SU-DHL-6 (cell line): ENCODE measurements at regions not wholly inside any gene's neighbourhood (a gene's known extent, or its start where the extent isn't known, plus 50 kb on each side); places are given as distances from the start of the nearest gene placed in this dataset.
"Not testable (repeated sequence)": the region's sequence is repeated elsewhere in the genome, so short reads cannot be mapped to it uniquely, and the experiment has no call there.

Experiments
- EZH2phosphoT487 ChIP-seq: fragments of 200-600 bp; sonication (generic), shearing (Covaris generic); conservative IDR thresholded peaks from 2 replicates; pipeline ENCODE4 v1.6.1; 2018; ENCODE audit warnings: mild to moderate bottlenecking, antibody characterized with exemption, low read length, moderate library complexity, mixed read lengths
- TF ChIP-seq, protein P1 (sequence below): fragments of 200-600 bp; sonication (generic); IDR thresholded peaks from one replicate; pipeline ENCODE4 v1.5.1; 2017; ENCODE audit warnings: antibody characterized with exemption, mild to moderate bottlenecking, low read length, moderate library complexity; ENCODE audit not compliant: insufficient read depth, poor library complexity, severe bottlenecking

DNA sequence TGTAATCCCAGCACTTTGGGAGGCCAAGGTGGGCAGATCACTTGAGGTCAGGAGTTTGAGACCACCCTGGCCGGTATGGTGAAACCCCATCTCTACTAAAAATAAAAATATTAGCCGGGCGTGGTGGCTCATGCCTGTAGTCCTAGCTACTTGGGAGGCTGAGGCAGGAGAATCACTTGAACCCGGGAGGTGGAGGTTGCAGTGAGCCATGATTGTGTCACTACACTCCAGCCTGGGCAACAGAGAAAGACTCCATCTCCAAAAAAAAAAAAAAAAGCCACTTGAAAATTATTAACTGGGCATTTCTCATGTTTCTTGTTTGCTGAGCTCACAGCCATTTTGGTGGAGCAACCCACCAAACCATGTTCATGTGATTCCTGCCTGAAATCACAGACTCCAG, 131.1 kb upstream of the LPP start:
- not testable (repeated sequence) for TF ChIP-seq EZH2phosphoT487
- TF ChIP-seq, protein P1, sequence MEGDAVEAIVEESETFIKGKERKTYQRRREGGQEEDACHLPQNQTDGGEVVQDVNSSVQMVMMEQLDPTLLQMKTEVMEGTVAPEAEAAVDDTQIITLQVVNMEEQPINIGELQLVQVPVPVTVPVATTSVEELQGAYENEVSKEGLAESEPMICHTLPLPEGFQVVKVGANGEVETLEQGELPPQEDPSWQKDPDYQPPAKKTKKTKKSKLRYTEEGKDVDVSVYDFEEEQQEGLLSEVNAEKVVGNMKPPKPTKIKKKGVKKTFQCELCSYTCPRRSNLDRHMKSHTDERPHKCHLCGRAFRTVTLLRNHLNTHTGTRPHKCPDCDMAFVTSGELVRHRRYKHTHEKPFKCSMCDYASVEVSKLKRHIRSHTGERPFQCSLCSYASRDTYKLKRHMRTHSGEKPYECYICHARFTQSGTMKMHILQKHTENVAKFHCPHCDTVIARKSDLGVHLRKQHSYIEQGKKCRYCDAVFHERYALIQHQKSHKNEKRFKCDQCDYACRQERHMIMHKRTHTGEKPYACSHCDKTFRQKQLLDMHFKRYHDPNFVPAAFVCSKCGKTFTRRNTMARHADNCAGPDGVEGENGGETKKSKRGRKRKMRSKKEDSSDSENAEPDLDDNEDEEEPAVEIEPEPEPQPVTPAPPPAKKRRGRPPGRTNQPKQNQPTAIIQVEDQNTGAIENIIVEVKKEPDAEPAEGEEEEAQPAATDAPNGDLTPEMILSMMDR = not testable (repeated sequence)
